ENCODE measurements at regions not wholly inside any gene's neighbourhood (a gene's known extent, or its start where the extent isn't known, plus 50 kb on each side); places are given as distances from the start of the nearest gene placed in this dataset.

DNA sequence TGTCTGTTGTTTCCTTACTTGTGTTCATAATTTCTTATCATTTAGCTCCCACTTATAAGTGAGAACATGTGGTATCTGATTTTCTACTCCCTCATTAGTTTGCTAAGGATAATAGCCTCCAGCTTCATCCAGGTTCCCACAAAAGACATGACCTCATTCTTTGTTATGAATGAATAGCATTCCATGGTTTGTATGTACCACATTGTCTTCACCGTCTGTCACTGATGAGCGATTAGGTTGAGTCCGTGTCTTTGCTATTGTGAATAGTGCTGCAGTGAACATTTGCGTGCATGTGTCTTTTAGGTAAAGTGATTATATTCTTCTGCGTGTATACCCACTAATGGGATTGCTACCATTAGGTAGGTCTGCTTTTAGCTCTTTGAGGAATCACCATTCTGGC, 624.3 kb upstream of the EPHA5 start:
- no peak for TF ChIP-seq POLR2A (IDR thresholded peaks at IDR 0.05)
- TF ChIP-seq, protein P1, sequence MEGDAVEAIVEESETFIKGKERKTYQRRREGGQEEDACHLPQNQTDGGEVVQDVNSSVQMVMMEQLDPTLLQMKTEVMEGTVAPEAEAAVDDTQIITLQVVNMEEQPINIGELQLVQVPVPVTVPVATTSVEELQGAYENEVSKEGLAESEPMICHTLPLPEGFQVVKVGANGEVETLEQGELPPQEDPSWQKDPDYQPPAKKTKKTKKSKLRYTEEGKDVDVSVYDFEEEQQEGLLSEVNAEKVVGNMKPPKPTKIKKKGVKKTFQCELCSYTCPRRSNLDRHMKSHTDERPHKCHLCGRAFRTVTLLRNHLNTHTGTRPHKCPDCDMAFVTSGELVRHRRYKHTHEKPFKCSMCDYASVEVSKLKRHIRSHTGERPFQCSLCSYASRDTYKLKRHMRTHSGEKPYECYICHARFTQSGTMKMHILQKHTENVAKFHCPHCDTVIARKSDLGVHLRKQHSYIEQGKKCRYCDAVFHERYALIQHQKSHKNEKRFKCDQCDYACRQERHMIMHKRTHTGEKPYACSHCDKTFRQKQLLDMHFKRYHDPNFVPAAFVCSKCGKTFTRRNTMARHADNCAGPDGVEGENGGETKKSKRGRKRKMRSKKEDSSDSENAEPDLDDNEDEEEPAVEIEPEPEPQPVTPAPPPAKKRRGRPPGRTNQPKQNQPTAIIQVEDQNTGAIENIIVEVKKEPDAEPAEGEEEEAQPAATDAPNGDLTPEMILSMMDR (IDR thresholded peaks at IDR 0.05): no peak
